ENCODE measurements at regions not wholly inside any gene's neighbourhood (a gene's known extent, or its start where the extent isn't known, plus 50 kb on each side); places are given as distances from the start of the nearest gene placed in this dataset.

- TF ChIP-seq POLR2AphosphoS5 (IDR thresholded peaks at IDR 0.05), result no peak
- TF ChIP-seq CTCF (IDR thresholded peaks at IDR 0.05), result no peak
- no peak for TF ChIP-seq EP300 (IDR thresholded peaks at IDR 0.05)
- no peak for TF ChIP-seq POLR2A (IDR thresholded peaks at IDR 0.05)
Observed at GRCh38 chr16:59111280-59111679, 377.2 kb upstream of the GOT2 start.

All from upper lobe of left lung (tissue), 4 donors.